ENCODE measurements at regions not wholly inside any gene's neighbourhood (a gene's known extent, or its start where the extent isn't known, plus 50 kb on each side); places are given as distances from the start of the nearest gene placed in this dataset.

DNA sequence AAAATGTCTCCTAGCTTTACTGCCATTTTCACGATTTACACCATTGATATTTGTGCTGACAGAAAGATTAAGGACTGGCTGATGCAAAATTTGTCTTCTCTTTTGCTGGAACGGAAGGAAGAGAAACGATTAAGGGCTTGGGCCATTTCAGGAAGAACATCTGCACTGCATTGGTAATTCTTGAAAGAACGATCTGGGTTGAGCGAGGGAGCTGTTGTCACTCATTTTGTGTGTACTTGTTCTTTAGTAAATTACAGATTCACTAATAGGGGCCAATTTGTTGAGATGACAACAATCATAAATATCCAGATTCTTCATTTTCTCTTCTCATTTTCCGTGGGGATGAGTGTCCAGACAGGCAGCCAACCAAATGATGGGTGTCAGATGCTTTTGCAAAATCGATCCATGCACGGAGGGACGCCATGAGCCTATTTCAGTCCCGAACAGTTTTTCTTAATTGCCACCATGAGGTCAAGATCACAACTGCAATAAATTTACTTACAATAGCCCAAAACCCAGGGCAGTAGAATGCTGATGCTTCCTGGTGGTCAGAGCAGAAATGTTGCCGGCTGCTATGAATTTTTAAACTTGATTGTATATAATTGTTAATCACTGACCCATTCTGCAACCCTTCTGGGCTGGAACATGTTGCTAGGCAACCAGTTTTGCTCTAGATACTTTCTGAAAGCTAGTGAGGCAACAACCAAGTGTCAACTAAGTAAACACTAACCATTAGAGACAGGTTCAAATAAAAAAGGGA lies 132.4 kb upstream of the TIAM1 start:
- Histone ChIP-seq H3K4me2 (ENCODE audit: insufficient read depth, insufficient read length, low read length) (no peak overlapping the region), H3K79me1 (ENCODE audit: insufficient read depth, low read depth, low read length, poor library complexity, severe bottlenecking) (no peaks in the 10 kb centered on the region), H2BK20ac (ENCODE audit: low read depth, low read length, poor library complexity, severe bottlenecking) (no peak overlapping the region), H4K20me1 (ENCODE audit: control insufficient read depth, insufficient read depth, insufficient read length) (no peaks in the 10 kb centered on the region), H3K27ac (ENCODE audit: insufficient read length, low read depth, low read length) (no peak overlapping the region), H3K18ac (ENCODE audit: insufficient read length, low read depth, low read length) (no peak overlapping the region), H3K56ac (ENCODE audit: insufficient read length, low read depth, low read length) (no peak overlapping the region), H2BK5ac (ENCODE audit: insufficient read length, low read length) (no peak overlapping the region), H3K79me2 (ENCODE audit: insufficient read depth, low read length) (no peaks in the 10 kb centered on the region), H3K23me2 (ENCODE audit: insufficient read length, low read depth, low read length, poor library complexity, severe bottlenecking) (no peaks in the 10 kb centered on the region), H2BK12ac (ENCODE audit: insufficient read length, low read depth, low read length) (no peak overlapping the region), H3K14ac (ENCODE audit: insufficient read depth, low read length) (no peak overlapping the region), H2AK5ac (ENCODE audit: insufficient read length, low read length) (no peak overlapping the region), H3K4me1 (ENCODE audit: insufficient read depth, low read length) (no peaks in the 10 kb centered on the region), H3K9ac (ENCODE audit: extremely low read depth, insufficient read length, low read length) (no peak overlapping the region), H4K5ac (ENCODE audit: insufficient read length, low read depth, low read length) (no peak overlapping the region), H2AFZ (ENCODE audit: low read length) (no peak overlapping the region), H3K23ac (ENCODE audit: insufficient read length, low read depth, low read length) (no peak overlapping the region), H3K27me3 (ENCODE audit: insufficient read depth, low read length) (no peaks in the 10 kb centered on the region), H3K9me3 (ENCODE audit: control insufficient read depth, low read depth, low read length) (no peaks in the 10 kb centered on the region), H4K91ac (ENCODE audit: insufficient read length, low read depth, low read length) (no peak overlapping the region), H4K8ac (replicated peaks; ENCODE audit: insufficient read length, low read depth, low read length) (no peak overlapping the region), H3K4ac (ENCODE audit: low read depth, low read length) (no peak overlapping the region), H2BK15ac (ENCODE audit: low read depth, low read length) (no peak overlapping the region), H2BK120ac (ENCODE audit: low read depth, low read length, poor library complexity, severe bottlenecking) (no peak overlapping the region), H3T11ph (ENCODE audit: low read length) (no peak overlapping the region)
- H3K9me3 Mint-ChIP-seq: peaks cover 7 to 9% of the 10 kb centered on the region in 2 experiments
- peaks cover 10 to 15% (median 13%) of the 10 kb centered on the region in 3 experiments for H3K36me3 Mint-ChIP-seq (ENCODE audit: insufficient read depth in 1 of 3, low read depth in 3 of 3)
- TF ChIP-seq, protein P1, sequence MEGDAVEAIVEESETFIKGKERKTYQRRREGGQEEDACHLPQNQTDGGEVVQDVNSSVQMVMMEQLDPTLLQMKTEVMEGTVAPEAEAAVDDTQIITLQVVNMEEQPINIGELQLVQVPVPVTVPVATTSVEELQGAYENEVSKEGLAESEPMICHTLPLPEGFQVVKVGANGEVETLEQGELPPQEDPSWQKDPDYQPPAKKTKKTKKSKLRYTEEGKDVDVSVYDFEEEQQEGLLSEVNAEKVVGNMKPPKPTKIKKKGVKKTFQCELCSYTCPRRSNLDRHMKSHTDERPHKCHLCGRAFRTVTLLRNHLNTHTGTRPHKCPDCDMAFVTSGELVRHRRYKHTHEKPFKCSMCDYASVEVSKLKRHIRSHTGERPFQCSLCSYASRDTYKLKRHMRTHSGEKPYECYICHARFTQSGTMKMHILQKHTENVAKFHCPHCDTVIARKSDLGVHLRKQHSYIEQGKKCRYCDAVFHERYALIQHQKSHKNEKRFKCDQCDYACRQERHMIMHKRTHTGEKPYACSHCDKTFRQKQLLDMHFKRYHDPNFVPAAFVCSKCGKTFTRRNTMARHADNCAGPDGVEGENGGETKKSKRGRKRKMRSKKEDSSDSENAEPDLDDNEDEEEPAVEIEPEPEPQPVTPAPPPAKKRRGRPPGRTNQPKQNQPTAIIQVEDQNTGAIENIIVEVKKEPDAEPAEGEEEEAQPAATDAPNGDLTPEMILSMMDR (conservative IDR thresholded peaks at IDR 0.05): no peak; the same call in 1 of the 3 replicates
- peaks cover 16 to 23% of the 10 kb centered on the region in 2 experiments for H3K4me1 Mint-ChIP-seq
- DNase-seq: no peak
- no peak overlapping the region; a peak in 1 of 7 replicates for H3K27ac Mint-ChIP-seq
- WGBS (ENCODE audit: extremely low coverage, insufficient read length, low lambda C conversion rate): no CpG with 5 or more reads among the region's 11 CpGs
- no peaks in the 10 kb centered on the region; the same call in 1 of the 2 replicates for H3K27me3 Mint-ChIP-seq (ENCODE audit: low read depth)
- H3K4me3 Mint-ChIP-seq: no peak overlapping the region
